Effector CD8-positive, alpha-beta T cell (primary cell): ENCODE measurements at regions not wholly inside any gene's neighbourhood (a gene's known extent, or its start where the extent isn't known, plus 50 kb on each side); places are given as distances from the start of the nearest gene placed in this dataset.

Source experiments
- DNase-seq: peaks from one replicate; lab custom pipeline; 2025; lab: John Stamatoyannopoulos, UW

DNA sequence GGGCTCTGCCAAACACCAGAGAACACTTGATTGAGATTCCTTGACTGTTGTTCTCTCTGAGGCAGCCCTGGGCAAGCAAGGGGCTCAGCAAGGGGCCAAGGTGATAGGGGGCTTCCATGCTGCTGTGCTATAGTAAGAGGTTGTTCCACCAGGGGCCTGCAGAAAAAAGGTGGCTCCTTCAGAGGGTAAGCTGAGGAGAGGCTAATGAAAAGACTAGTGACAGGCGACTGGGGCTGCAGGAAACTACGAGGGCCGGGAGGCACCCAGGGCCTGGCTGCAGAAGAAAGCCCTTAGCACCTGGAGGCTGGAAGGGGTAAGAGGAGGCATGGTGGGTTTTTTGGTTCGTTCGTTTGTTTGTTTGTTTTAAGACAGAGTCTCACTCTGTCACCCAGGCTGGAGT lies 88.0 kb upstream of the CTNNA1 start:
- DNase-seq, result no peak

DNA sequence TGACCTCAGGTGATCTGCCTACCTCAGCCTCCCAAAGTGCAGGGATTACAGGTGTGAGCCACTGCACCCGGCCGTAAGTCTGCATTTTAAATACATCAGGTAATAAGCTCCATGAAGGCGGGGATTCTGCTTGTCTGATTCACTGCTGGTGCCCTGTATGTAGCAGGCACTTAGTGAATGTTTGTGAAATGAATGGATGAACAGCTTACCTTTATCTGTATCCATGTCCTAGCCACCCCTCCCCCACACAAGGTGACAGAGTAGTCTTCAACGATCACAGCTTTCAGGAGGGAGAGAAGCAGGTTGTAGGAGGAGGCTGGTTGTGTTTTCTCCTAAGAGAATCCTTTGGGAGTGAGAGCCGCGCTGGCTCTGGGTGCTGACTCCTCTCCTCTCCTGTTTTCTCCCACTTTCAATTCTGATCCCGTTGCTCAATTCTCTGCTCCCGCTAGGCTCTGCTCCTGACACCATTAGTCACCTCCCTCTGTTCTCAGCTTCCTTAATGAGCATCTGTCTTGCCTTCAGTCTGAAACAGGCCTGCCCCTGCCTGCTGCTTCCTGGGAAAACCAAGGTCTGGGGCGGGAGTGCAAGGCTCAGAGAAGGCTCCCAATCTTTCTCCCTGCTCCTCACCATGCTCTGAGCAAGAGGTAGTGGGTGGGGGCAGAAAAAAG lies 88.8 kb upstream of the CTNNA1 start:
- no peak for DNase-seq

DNA sequence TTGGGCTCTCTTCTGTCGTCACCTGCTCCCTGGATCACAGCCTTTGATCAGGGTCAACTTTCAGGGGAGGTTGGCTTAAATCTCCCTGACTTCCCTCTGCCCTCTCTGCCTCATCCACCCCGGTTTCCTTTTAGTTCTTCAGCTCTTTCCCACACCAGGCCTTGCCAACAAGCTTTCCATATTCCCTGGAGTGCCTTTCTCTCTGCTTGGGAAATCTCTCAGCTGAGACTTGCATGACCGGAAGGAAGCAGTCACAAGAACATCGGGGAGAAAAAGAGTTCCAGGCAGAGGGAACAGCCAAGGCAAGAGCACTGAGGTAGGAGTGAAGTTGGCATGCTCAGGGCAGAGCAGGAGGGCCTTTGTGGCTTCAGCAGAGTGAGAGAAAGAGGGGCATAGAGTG lies 88.4 kb upstream of the HSPA9 start:
- no peak for DNase-seq

DNA sequence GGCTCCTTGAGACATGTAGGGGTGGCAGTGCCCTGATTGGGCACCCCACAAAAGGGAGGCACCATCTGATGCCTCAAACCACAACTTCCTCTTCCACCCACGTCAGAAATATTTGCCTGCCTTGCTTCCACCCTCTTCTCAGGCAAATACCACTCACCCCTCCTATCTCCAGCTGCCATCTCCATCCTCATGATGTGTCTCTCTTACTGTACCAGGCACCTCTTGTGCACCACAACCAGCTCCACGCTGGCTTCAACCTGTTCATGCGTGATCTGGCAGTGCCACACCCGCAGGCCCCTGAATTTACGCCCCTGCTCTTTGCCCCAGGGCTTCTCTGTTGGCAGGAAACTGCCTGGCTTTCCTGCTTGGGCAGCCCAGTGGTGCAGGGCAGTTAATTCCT lies 87.8 kb upstream of the HSPA9 start:
- DNase-seq, result no peak

DNA sequence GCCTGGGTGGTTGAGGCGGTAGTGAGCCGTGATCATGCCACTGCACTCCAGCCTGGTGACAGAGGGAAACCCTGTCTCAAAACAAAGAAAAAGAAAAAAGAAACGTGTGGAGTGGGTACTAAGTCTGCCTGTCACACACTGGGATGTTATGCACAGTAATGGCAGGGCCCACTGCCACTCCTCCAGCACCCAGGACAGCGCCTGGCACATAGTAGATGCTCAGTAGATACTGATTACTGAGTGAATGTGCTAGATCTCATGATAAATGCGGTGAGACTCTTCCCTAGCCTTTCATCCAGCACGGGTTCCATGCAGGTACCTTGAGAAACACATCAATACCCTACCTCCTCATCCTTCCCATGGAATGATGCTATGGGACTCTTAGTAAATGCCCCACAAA lies 87.4 kb upstream of the HSPA9 start:
- no peak for DNase-seq

DNA sequence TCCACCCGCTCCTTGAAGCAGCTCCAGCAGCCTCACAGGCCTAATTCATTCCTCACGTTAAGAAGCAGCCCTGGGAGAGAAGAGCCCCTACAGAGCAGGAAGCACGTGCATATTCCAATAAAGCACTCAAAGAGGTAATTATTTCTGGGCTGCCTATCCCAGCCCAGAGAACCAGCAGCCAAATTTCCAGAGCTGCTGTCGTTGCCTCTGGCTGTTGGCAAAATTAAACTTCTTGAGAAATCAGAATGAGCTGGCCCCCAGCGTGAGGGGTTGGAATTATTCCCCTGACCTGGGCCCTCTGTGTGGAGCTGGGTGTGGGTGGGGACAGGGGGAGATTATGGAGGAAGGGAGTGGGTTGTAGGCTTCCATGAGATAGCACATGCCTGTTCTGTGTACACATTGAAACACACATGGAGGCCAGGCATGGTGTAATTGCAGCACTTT lies 86.8 kb upstream of the HSPA9 start:
- DNase-seq, result no peak

DNA sequence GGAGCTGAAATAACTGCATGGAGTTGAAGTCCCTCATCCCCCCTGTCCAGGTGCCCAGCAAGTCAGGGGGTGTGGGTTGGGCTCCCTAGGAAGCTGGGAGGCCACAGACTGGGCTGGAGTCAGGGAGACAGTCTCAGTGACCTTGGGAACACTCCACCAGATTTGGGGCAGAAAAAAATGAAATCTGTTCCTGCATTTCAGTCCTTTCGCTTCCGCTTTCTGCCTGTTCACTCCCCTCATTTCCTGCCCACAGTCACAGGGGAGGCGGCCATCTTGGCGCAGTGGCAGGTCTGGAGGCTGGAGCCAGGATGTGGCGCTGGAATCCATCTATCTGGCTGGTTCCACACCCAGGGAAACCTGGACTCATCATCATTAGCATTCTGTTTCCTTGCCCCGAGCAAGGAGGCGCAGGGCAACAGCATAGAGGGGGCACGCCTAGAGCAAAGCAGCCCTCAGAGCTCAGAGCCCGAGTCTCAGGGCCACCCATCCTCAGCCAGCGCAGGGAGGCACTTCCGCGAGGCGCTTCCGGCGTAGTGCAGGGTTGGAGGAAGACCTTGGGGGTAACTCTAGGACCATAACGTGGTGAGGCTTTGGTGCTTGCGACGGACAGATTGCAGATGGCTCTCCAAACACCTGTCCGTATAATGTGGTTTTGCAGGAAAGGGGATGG lies 86.2 kb upstream of the HSPA9 start:
- no peak for DNase-seq

DNA sequence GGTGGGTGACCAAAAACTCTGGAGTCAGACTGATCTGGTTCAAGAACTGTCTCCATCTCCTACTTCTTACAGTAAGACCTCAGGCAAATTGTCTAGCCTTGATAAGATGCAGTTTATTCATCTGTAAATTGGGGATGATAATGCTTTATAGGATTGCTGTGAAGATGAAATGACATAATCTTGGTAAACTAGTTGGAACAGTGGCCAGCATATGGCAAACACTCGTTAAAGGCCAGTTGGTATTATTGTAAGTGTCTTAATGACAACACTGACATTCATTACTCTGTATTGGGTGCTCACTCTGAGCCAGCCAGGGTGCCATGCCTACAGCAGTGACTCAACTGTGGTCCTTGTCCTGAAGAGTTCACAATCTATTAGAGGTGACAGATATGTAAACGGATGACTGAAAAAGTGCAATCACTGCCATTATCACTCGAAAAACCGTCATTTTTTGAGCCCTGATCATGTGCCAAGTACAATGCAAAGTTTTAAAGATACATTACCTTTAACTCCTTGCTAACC lies 84.9 kb upstream of the HSPA9 start:
- DNase-seq, result no peak

DNA sequence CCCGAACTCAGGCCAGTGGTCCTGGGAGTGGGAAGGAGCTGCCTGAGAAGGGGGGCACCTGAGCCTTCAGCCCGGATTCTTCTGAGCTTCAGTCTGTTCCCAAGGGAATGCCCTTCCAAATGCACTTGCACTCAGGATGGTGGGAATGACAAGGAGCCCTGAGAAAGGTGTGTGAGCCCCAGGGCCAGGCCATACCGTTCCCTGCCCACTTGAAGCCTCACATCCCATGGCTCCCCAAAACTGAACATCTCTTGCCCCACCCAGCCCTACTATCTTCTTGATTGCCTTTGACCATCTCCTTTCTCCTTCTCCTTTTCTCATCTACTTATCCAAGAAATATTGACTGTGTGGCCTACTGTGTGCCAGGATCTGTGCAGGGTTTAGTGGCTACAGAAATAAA lies 84.4 kb upstream of the HSPA9 start:
- DNase-seq, result no peak

DNA sequence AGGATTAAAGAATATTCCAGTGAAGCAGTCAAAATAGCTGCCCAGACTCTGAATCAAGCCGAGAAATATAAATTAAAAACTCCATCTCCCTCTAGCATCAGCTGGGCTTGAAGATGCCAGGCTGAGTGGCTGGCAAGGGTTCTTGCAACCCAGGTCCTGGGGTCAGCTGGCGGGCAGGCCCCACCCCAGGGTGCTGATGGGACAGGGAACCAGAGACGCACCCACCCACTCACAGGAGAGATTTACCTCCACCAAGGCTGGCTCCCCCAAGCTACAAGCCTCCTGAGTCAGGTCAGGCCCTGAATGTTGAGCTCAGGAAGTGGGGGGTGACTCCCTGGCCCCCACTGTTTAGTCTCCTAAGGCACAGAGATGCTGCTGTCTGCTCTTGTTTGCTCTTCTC lies 83.9 kb upstream of the HSPA9 start:
- no peak for DNase-seq

DNA sequence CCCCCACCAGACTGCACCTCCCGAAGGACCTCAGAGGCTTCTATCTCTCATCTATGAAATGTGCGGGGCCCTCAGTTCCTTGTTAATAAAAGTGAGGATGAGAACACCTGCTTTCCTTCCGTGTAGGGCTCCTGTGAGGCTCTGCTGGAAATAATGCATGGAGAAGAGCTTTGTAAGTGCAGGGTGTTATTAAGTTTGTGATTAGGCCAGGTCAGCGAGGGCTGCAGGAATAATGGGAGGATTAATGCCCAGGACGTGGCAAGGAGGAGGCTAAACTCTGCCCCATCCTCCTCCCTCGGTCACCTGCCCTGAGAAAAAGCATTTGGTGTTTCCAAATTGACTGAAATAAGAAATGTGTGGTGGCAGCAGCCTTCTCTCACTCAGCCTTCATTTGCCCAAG lies 83.5 kb upstream of the HSPA9 start:
- DNase-seq, result no peak

DNA sequence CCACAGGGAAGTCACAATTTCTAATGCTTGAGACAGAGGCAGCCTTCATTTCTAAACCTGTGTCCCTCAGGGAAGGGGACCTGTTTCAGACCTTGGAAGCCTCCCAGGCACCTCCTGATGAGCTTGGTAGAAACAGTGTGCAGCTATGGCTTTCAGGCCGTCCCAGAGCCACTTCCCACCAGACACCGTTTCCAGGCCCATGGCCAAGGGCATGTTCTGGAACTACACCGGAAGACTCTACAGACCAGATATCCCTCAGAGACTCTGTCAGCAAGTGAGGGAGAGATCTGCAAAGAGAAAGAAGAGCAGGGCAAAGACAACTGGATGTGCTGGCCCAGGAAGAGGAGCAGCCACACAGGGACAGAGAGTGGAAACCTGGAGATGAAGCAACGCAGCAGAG lies 82.2 kb upstream of the HSPA9 start:
- no peak for DNase-seq

DNA sequence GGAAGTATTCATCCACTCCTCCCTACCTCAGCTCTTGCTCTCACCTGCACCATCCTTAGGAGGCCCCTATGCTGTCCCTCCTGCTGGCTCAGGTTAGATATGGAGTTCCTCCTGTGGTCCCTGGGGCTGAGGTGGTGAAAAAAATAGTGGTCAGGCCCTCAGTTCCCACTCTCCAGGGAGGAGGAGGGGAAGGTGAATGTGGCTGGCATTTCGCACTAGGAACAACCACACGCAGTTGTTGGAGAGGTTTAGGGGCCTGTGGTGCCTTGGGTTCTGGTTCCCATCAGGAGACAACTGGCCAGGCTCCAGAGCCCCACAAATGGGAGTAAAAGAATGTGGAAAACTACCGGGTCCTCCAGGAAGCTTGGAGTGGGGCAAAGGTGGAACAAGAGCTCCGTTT lies 81.7 kb upstream of the HSPA9 start:
- DNase-seq, result no peak

DNA sequence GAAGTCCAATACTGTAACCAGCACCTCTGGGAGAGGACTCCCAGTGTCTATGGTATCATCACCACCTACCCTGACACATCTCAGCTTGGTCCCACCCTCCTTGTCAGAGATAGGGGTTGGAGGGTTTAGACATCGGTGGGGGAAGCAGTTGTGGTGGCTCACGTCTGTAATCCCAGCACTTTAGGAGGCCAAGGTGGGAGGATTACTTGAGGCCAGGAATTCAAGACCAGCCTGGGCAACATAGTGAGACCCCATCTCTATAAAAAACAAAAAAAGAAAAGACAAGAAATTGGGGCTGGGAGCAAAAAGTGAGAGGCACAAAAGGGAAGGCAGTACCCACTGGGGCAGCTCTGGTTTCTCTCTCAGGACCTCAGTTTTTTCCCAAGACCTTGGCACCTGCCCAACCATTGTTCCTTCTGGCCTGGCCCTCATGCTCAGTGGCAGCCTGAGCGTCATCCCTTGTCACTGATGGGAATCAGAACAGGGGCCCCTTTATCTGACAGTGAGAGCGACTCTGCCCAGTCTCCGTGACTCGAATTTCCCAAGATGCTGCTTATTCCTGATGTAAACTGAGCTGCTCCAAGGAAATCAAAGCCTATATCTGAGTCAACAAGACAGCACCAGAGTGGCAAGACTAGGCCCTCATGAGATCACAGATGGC lies 80.5 kb upstream of the HSPA9 start:
- DNase-seq, result no peak

DNA sequence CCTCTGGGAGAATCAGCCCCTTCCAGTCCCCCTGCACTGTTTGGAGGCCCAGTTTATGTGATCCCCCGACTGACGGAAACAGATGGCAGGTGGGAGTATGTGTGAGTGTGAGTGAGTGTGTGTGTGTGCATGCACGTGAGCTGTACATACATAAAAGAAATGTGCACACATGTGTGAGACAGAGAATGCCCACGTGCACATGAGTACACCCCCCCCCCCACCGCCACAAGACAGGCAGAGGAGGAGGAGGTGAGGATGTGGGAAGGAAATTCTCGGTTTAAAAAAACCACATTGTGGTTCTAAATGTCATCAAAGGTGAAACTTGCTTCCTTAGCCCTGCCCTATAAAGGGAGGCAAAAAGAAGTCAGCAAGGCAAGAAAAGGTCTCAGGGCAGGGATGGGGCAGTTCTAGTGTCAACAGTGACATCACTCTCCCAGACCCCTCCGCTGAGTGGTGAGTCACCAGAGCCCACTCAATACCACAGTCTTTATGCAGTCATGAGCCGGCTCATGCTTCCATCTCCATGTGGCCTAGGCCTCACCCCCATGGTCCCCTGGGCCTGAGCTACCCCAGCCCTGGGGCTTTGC lies 79.2 kb upstream of the HSPA9 start:
- peak; percentile 43 for DNase-seq

DNA sequence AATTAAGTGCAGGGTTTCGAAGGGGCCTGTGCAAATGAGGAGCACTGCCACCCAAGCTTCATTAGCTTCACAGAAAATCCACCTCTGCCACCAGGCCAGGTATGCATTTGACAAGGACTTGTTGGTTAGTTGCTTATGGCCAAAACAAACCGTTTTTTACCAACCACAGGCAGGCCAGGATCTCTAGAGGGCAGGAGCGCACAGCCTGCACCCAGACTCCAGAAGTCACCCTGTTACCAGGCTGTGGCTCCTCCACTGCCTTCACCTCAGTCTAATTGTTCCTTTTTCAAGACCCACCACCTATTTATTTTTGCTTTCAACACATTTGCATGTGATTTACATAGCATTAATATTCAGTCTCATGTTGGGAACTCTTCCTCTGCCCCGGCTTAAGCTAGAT lies 78.3 kb upstream of the HSPA9 start:
- no peak for DNase-seq

DNA sequence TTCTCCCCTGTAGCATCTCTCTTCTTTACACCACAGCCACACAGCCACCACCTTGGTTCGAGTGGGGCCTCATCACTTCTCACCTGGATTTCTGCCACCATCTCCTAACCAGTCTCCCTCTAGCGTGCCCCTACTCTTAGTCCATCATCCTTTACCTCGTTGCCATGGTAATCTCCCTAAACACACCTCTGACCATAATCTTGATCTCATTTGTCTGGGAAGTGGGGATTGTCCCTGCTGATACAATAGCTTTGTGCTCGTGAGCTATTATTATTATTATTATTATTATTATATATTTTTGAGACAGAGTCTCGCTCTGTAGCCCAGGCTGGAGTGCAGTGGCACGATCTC lies 76.5 kb upstream of the HSPA9 start:
- DNase-seq, result no peak

DNA sequence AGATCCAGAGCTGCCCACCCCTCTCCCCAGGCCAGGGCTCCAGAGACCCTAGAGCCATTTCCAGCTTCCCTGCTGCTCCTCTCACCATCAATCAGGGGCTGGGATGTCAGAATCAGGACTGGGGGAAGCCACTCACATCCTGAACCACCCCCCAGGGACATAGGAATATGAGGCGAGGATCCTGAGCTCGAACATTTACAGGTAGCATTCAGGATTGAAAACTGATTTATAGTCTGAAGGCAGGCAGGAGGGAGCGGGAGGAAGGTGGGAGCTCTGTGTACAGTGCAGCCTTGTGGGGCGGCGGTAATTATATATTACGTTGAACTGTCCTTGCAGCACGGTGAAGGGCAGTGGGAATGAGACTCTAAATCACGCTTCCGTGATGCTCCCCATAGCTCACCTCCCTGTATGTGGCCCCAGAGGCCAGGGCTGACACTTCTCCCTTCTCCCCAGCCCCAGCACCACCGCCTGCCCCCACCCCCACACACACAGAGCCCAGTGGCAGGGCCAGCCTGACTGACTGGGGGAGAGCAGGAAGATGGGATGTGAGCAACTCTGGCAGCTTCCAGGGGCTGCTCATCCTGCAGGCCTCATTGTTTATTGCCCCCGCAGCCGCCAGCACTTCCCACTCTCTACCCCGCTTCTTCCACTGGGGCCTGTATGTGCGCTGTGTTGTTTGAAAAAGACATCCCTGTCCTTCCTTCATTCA lies 76.0 kb upstream of the HSPA9 start:
- DNase-seq, result no peak

DNA sequence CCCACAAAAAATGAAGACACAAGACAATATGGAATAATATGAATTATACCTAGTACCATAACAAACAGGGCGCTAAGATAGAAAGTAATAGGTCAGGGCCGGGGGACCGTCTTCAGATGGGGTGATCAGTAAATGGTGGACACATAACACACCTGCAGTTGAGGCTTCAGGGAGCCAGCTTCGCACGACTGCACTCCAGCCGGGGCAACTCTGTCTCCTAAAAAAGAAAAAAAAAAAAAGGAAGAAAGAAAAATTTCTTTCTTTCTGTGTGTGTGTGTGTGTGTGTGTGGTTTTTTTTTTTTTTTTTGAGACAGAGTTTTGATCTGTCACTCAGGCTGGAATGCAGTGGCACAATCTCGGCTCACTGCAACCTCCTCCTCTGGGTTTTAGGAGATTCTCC lies 75.0 kb upstream of the HSPA9 start:
- no peak for DNase-seq

DNA sequence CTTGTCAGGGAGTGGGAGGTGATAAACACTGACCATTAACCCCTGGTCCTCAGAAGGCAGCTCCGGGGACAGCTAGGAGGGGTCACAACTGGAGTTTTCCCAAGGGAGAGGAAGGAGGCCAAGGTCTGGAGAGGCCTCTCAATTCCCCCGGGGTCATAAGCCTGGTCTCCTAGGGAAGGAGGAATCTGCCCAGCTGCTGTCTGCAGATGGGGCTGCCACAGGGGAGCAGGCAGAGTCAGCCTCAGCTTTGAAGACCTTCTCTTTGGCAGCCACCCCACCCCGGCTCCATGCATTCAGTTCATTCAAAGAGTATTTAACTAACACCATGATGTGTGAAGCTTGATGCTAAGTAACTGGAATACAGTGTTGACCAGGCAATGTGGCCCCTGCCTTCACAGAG lies 74.6 kb upstream of the HSPA9 start:
- no peak for DNase-seq

DNA sequence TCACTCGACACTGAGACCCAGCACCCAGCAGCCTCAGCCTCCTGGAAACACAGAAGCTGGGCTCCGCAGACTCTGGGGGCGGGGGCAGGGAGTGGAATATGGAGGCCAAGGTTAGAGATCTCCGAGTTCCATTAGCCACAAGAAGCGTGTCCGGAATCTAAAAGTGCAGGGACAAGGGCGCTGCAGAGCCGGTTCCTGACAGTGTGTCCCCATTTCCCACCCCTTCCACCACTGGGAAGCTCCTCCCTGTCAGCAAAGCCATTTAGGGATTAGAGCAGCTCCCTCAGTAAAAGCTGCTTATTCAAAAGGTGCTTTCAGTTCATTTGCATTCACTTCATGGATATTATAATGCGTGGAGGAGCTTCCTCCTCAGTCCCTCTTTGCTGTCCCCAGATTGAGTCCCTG lies 74.1 kb upstream of the HSPA9 start:
- no peak for DNase-seq

DNA sequence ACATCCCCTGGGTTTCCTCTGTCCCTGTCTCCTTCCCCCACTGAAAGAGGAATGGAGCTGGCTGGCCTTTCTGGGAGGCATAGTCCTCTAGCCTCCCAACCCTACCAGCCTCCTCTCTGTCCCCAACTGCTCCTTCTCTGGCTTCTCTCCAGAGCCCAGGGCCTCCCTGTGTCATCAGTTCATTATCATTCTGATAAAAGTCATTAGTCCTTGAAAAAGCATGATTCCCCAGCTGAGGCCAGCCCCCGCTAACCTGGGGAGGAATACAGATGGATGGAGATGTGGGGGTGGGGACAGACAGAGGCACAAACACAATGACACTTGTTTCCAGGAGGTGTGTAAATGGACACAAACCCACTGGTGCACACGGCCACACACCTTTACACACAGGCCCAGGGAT lies 73.6 kb upstream of the HSPA9 start:
- no peak for DNase-seq
